ENCODE measurements at regions not wholly inside any gene's neighbourhood (a gene's known extent, or its start where the extent isn't known, plus 50 kb on each side); places are given as distances from the start of the nearest gene placed in this dataset.

GRCh38 chr5:61821561-61821960, 484.4 kb upstream of the KIF2A start:
- intact Hi-C loops (cut with DNase I), result no loop called here
- H3K27ac ChIP-seq, result no peak overlapping the region
- TF ChIP-seq, protein P1, sequence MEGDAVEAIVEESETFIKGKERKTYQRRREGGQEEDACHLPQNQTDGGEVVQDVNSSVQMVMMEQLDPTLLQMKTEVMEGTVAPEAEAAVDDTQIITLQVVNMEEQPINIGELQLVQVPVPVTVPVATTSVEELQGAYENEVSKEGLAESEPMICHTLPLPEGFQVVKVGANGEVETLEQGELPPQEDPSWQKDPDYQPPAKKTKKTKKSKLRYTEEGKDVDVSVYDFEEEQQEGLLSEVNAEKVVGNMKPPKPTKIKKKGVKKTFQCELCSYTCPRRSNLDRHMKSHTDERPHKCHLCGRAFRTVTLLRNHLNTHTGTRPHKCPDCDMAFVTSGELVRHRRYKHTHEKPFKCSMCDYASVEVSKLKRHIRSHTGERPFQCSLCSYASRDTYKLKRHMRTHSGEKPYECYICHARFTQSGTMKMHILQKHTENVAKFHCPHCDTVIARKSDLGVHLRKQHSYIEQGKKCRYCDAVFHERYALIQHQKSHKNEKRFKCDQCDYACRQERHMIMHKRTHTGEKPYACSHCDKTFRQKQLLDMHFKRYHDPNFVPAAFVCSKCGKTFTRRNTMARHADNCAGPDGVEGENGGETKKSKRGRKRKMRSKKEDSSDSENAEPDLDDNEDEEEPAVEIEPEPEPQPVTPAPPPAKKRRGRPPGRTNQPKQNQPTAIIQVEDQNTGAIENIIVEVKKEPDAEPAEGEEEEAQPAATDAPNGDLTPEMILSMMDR (IDR thresholded peaks at IDR 0.05), result no peak
- TF ChIP-seq POLR2A (IDR thresholded peaks at IDR 0.05) (no peak), EP300 (IDR thresholded peaks at IDR 0.05) (no peak), POLR2AphosphoS5 (IDR thresholded peaks at IDR 0.05) (no peak)
- no peak for DNase-seq
- no peak overlapping the region for H3K4me3 ChIP-seq
- no peaks in the 10 kb centered on the region for H3K9me3 ChIP-seq
- WGBS, 2 donors, result 97% methylated on average over 2 of the region's 2 CpGs
- H3K27me3 ChIP-seq, result no peaks in the 10 kb centered on the region
- H3K36me3 ChIP-seq, result no peaks in the 10 kb centered on the region
- H3K4me1 ChIP-seq, result peaks cover 0 to 9% (median 7%) of the 10 kb centered on the region in 4 donors

DNA sequence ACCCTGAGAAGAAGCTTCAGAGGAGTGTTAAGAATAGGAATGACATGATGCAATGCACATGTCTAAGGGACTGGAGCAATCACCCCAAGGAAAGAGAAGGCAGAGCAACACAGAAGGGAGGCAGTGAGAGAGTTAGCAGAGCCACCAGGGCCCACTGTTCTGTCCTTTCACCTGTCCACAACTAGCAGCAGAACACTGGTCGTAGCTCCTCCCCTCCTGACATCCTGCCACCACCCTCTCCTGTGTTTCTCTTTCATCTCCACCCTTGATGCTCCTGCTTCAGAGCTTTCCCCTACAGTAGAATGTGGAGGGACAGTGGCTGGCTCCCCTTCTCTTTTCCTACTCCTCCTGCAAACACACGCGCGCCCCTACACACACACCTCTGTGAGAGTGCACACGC, 483.4 kb upstream of the KIF2A start:
- no peak overlapping the region for H3K4me3 ChIP-seq
- TF ChIP-seq EP300 (IDR thresholded peaks at IDR 0.05) (no peak), POLR2A (IDR thresholded peaks at IDR 0.05) (no peak), POLR2AphosphoS5 (IDR thresholded peaks at IDR 0.05) (no peak)
- TF ChIP-seq, protein P1 (IDR thresholded peaks at IDR 0.05), result no peak
- no peaks in the 10 kb centered on the region for H3K27me3 ChIP-seq
- H3K9me3 ChIP-seq, result no peaks in the 10 kb centered on the region
- WGBS, 2 donors, result 90 to 91% methylated on average over 5 of the region's 5 CpGs
- intact Hi-C loops (cut with DNase I), result no loop called here
- no peaks in the 10 kb centered on the region for H3K36me3 ChIP-seq
- H3K4me1 ChIP-seq, result peaks cover 0 to 4% (median under 1%) of the 10 kb centered on the region in 4 donors
- DNase-seq, result no peak
- no peak overlapping the region for H3K27ac ChIP-seq

DNA sequence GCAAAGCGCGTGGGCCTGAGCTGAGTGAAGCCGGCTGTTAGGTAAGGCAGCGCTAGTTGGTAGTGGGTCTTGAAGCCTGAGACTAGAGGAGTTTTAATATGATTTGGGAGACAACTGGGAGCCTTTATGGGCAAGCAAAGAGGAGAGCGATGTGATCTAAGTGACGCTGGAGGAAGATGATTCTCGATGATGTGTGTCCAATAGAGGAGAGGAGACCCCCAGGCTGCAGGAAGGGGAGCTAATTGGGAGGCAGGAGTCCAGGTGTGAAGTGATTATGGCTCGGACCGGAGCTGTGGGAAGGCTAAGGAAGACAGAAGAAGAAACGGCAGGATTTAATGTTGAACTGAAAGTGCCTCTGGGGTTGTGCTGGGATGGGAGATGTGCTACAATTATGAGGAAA, 482.9 kb upstream of the KIF2A start:
- 89 to 93% methylated on average over 10 of the region's 10 CpGs for WGBS, 2 donors
- no peaks in the 10 kb centered on the region for H3K4me1 ChIP-seq

DNA sequence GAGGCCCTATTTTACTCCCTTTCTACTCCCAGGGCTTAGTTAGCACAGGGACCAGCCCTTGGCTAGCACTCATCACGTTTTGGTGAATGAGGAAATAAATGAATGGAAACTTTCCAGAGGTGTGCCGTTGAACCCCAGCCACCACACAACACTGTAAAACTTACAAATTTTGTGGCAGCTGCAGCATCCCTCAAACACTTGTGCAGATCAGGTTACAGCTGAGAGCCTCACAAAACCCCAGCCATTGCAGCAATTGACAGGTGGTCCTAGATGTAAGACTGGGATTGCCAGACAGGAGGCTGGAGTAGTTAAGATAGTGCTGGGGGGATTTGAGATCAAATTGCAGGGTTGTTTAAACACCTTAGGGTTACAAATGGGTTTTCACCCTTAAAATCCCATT, 482.2 kb upstream of the KIF2A start:
- DNase-seq, result no peak
- 19 to 51% methylated on average over 2 of the region's 2 CpGs for WGBS, 2 donors
- TF ChIP-seq, protein P1 (IDR thresholded peaks at IDR 0.05), result no peak
- no peak for TF ChIP-seq EP300 (IDR thresholded peaks at IDR 0.05)
- TF ChIP-seq POLR2AphosphoS5 (IDR thresholded peaks at IDR 0.05), result no peak
- no peak for TF ChIP-seq POLR2A (IDR thresholded peaks at IDR 0.05)
- H3K4me3 ChIP-seq, result no peak overlapping the region
- no peaks in the 10 kb centered on the region for H3K27me3 ChIP-seq
- H3K36me3 ChIP-seq, result no peaks in the 10 kb centered on the region
- no peaks in the 10 kb centered on the region for H3K9me3 ChIP-seq
- H3K27ac ChIP-seq, result no peak overlapping the region
- H3K4me1 ChIP-seq, result no peaks in the 10 kb centered on the region
- intact Hi-C loops (cut with DNase I), result no loop called here

More for the DNA sequence above, 482.9 kb upstream of the KIF2A start:
- DNase-seq, result no peak
- Histone ChIP-seq H3K27ac (no peak overlapping the region), H3K9me3 (no peaks in the 10 kb centered on the region), H3K27me3 (no peaks in the 10 kb centered on the region), H3K4me3 (no peak overlapping the region), H3K36me3 (no peaks in the 10 kb centered on the region)
- TF ChIP-seq, protein P1 (IDR thresholded peaks at IDR 0.05), result no peak
- no peak for TF ChIP-seq EP300 (IDR thresholded peaks at IDR 0.05)
- TF ChIP-seq POLR2A (IDR thresholded peaks at IDR 0.05), result no peak
- no peak for TF ChIP-seq POLR2AphosphoS5 (IDR thresholded peaks at IDR 0.05)
- intact Hi-C loops (cut with DNase I), result no loop called here

DNA sequence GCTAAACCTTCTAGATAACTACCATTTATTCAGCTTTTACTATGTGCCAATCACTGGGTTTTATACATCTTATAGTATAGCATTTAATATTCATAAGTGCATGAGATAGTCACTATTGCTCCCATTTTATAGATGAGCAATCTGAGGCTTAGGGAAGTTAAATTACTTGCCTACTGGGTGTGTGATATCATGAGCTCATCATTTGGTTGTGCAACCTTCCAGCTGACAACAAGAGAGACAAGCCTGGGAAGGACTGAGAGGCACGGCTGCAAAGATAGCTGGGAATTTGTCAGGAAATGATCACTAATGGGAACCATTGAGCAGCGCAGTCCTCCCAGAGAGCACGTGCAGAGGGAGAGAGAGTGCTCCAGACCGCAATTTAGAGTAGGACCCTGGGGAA, 481.6 kb upstream of the KIF2A start:
- no peak for DNase-seq
- intact Hi-C loops (cut with DNase I), result no loop called here
- WGBS, 2 donors, result 91 to 95% methylated on average over 4 of the region's 4 CpGs
- H3K27me3 ChIP-seq, result no peaks in the 10 kb centered on the region
- H3K36me3 ChIP-seq, result no peaks in the 10 kb centered on the region
- H3K9me3 ChIP-seq, result no peaks in the 10 kb centered on the region
- no peak overlapping the region for H3K27ac ChIP-seq
- no peaks in the 10 kb centered on the region for H3K4me1 ChIP-seq
- H3K4me3 ChIP-seq, result no peak overlapping the region
- TF ChIP-seq, protein P1 (IDR thresholded peaks at IDR 0.05), result no peak
- no peak for TF ChIP-seq EP300 (IDR thresholded peaks at IDR 0.05)
- TF ChIP-seq POLR2A (IDR thresholded peaks at IDR 0.05), result no peak
- no peak for TF ChIP-seq POLR2AphosphoS5 (IDR thresholded peaks at IDR 0.05)

Measured in sigmoid colon (tissue), 6 donors.